ENCODE measurements at regions not wholly inside any gene's neighbourhood (a gene's known extent, or its start where the extent isn't known, plus 50 kb on each side); places are given as distances from the start of the nearest gene placed in this dataset.

- TF ChIP-seq CTCF (conservative IDR thresholded peaks at IDR 0.05) (no peak), ZFX (IDR thresholded peaks at IDR 0.05) (no peak)
Observed at GRCh38 chr14:99042381-99043266, 229.4 kb downstream of the BCL11B start.
